ENCODE measurements at regions not wholly inside any gene's neighbourhood (a gene's known extent, or its start where the extent isn't known, plus 50 kb on each side); places are given as distances from the start of the nearest gene placed in this dataset.

DNA sequence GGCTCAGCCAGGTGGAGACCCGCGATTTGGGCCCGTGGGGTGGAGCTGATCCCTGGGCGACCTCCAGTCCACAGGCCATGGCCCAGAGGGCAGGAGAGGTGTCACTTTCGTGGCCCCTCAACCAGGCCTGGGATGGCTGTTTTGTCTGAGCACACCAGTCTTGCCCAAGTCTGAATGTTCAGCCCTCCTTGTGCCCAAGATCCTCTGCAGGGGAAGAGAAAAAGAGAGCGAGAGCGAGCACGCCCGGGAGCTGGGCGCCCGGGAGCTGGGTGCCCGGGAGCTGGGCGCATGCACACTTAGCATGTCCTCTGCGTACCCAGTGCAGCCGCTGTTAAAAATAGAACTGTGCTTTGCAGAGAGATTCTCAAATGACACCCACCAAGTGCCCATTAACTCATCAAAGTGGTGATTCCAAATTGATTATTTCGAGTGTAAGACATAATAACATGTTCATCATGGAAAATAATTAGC is 403.3 kb upstream of the TNRC6C start:
- Histone ChIP-seq H3K4me3 (no peak overlapping the region), H3K27me3 (no peaks in the 10 kb centered on the region), H3K4me1 (peaks cover 0 to 9% (median 0%) of the 10 kb centered on the region in 4 donors), H3K27ac (no peak overlapping the region), H3K36me3 (no peaks in the 10 kb centered on the region), H3K9me3 (no peaks in the 10 kb centered on the region)
- DNase-seq, result peak in 1 of 2 donors; percentile 61
- WGBS, 2 donors, result 76 to 79% methylated on average over 15 to 16 of the region's 16 CpGs
- no peak for TF ChIP-seq EP300 (IDR thresholded peaks at IDR 0.05)
- TF ChIP-seq, protein P1, sequence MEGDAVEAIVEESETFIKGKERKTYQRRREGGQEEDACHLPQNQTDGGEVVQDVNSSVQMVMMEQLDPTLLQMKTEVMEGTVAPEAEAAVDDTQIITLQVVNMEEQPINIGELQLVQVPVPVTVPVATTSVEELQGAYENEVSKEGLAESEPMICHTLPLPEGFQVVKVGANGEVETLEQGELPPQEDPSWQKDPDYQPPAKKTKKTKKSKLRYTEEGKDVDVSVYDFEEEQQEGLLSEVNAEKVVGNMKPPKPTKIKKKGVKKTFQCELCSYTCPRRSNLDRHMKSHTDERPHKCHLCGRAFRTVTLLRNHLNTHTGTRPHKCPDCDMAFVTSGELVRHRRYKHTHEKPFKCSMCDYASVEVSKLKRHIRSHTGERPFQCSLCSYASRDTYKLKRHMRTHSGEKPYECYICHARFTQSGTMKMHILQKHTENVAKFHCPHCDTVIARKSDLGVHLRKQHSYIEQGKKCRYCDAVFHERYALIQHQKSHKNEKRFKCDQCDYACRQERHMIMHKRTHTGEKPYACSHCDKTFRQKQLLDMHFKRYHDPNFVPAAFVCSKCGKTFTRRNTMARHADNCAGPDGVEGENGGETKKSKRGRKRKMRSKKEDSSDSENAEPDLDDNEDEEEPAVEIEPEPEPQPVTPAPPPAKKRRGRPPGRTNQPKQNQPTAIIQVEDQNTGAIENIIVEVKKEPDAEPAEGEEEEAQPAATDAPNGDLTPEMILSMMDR (IDR thresholded peaks at IDR 0.05), result no peak
- no peak for TF ChIP-seq POLR2AphosphoS5 (IDR thresholded peaks at IDR 0.05)
- no peak for TF ChIP-seq POLR2A (IDR thresholded peaks at IDR 0.05)
- ATAC-seq (ENCODE audit: low FRiP score in 2 of 2), result no peak

DNA sequence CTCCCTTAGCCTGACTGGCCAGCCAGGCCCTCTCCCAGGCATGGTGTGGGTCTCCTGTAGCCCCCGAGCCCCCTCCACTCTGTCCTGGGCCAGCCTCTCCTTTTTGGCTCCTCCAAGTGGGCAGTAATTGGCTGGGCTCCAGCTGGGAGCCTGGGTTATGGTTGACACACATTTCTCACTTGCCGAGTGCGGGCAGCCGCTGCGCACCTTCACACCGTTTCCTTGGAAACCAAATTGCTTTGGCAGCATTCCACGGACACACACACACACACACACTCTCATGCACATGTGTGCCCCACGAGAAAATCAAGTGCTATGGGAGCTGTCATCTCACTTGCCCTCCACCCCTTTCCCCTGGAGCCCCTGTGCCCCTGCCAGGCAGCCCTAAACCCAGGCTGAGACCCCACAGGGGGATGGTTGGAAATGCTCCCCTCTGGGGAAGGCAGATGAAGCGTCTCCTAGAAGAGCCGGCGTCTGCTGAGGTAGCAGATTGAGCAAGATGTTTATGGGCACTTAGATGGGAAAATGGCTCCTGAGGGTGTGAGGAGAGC is 402.7 kb upstream of the TNRC6C start:
- WGBS, 2 donors, result 30 to 34% methylated on average over 8 to 11 of the region's 11 CpGs
- TF ChIP-seq EP300 (IDR thresholded peaks at IDR 0.05) (no peak), POLR2A (IDR thresholded peaks at IDR 0.05) (no peak), POLR2AphosphoS5 (IDR thresholded peaks at IDR 0.05) (no peak)
- TF ChIP-seq, protein P1 (IDR thresholded peaks at IDR 0.05), result no peak
- peaks cover 0 to 9% (median 0%) of the 10 kb centered on the region in 4 donors for H3K4me1 ChIP-seq
- H3K36me3 ChIP-seq, result no peaks in the 10 kb centered on the region
- no peaks in the 10 kb centered on the region for H3K9me3 ChIP-seq
- no peak overlapping the region for H3K27ac ChIP-seq
- DNase-seq, result no peak
- no peaks in the 10 kb centered on the region for H3K27me3 ChIP-seq
- ATAC-seq (ENCODE audit: low FRiP score in 2 of 2), result no peak
- H3K4me3 ChIP-seq, result no peak overlapping the region

DNA sequence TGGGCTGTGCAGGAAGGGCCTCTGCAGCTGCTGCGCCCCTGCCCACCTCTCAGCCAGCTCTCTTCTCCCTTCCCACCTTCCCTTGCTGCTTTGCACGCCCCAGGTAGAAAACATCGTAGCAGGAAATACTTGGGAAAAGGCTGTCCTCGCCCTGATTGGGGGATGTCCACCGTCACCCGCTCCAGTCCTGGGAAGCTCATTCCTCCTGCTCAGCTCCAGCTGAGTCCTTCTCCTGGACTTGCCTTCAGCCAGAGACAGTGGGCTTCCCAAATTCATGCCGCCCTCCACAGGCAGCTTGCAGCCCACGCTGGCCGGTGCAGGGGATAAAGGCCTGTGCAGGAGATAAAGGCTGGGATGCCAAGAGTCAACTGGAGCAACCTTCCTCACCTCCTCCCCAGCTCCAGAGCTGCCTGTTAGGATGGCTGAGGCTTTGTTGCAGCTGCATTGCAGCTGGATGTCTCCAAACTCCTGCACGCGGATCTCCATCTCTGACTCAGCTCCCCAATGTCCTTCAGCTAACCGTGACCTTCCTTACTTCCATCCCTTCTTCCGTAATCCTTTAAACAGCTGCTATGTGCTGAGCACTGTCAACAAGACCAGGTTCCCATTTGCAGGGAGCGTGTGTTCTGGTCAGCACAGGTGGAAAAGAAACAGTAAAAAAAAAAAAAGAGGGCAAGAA is 402.0 kb upstream of the TNRC6C start:
- WGBS, 2 donors, result 71 to 83% methylated on average over 14 of the region's 14 CpGs
- H3K27ac ChIP-seq, result no peak overlapping the region
- H3K9me3 ChIP-seq, result no peaks in the 10 kb centered on the region
- no peak for DNase-seq
- H3K36me3 ChIP-seq, result no peaks in the 10 kb centered on the region
- H3K27me3 ChIP-seq, result no peaks in the 10 kb centered on the region
- ATAC-seq (ENCODE audit: low FRiP score in 2 of 2), result no peak
- H3K4me1 ChIP-seq, result peaks cover 0 to 9% (median 0%) of the 10 kb centered on the region in 4 donors
- TF ChIP-seq, protein P1 (IDR thresholded peaks at IDR 0.05), result no peak
- TF ChIP-seq EP300 (IDR thresholded peaks at IDR 0.05) (no peak), POLR2AphosphoS5 (IDR thresholded peaks at IDR 0.05) (no peak), POLR2A (IDR thresholded peaks at IDR 0.05) (no peak)
- no peak overlapping the region for H3K4me3 ChIP-seq

DNA sequence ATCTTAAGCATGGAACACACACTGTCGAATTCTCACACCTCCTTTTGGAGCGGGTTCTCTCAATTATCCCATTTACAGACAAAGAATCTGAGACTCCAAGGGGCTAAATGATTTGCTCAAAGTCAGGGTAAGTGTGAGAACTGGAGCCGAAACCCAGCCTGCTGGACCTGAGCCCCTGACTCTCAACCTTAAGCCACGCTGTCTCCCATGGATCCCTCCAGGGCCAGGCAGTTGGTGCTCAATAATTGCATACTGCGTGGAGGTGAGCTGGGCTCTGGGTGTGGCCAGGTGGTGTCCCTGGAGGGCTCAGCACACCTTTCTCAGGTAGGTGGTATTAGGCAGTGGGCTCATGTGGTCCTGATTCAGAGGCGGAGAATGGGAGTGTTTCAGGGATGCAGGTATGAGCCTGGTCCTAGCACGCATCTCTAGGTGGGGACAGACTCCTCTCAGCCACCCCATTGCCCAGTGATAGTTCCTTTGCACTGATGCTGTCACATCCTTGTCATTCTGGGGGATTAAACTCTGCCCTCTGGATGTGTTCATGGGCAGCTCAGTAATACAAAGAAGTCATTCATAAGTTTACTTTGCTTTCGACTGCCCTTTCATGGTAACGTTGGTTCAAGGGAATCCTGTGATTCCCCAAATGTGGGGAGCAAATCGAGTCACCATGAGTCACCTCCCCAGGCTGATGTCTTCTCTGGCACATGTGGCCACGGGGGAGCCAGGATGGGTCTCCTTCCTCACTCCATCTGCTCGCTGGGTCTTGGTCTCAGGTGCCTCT is 399.5 kb upstream of the TNRC6C start:
- WGBS, 2 donors, result 84 to 88% methylated on average over 10 to 12 of the region's 12 CpGs

More for the DNA sequence above, 399.5 kb upstream of the TNRC6C start:
- no peak overlapping the region for H3K4me3 ChIP-seq
- H3K4me1 ChIP-seq, result peaks cover 0 to 9% (median 0%) of the 10 kb centered on the region in 4 donors
- no peaks in the 10 kb centered on the region for H3K36me3 ChIP-seq
- ATAC-seq (ENCODE audit: low FRiP score in 2 of 2), result no peak
- H3K9me3 ChIP-seq, result no peaks in the 10 kb centered on the region
- no peak for DNase-seq
- no peaks in the 10 kb centered on the region for H3K27me3 ChIP-seq
- no peak for TF ChIP-seq POLR2AphosphoS5 (IDR thresholded peaks at IDR 0.05)
- no peak for TF ChIP-seq EP300 (IDR thresholded peaks at IDR 0.05)
- TF ChIP-seq POLR2A (IDR thresholded peaks at IDR 0.05), result no peak
- TF ChIP-seq, protein P1 (IDR thresholded peaks at IDR 0.05), result no peak
- no peak overlapping the region for H3K27ac ChIP-seq

All from upper lobe of left lung (tissue), 6 donors.